Stimulated activated CD4-positive, alpha-beta T cell treated with anti-CD3 and anti-CD28 coated beads, TNF-alpha, amount 100 ng/mL, for 24 hours (primary cell): ENCODE measurements at regions not wholly inside any gene's neighbourhood (a gene's known extent, or its start where the extent isn't known, plus 50 kb on each side); places are given as distances from the start of the nearest gene placed in this dataset.

Experiments
- DNase-seq, 3 experiments: peaks; one replicate each; pipeline ENCODE4 v3.0.0-alpha.2; 2020; ENCODE audit warnings: low read depth in 3 of 3

GRCh38 chr9:115254287-115255180, 136.6 kb upstream of the TNC start:
- DNase-seq, result no peak

- no peak for DNase-seq
These were observed 143.7 kb upstream of the TNC start for GRCh38 chr9:115261656-115262081.

- DNase-seq, result no peak
These were observed 144.5 kb upstream of the TNC start for GRCh38 chr9:115262477-115262876.

- no peak for DNase-seq
These were observed 145.0 kb upstream of the TNC start for GRCh38 chr9:115262952-115263351.

- DNase-seq, result no peak
These were observed 145.6 kb upstream of the TNC start for GRCh38 chr9:115263371-115264075.

- no peak for DNase-seq
These were observed 146.4 kb upstream of the TNC start for GRCh38 chr9:115264313-115264712.

GRCh38 chr9:115267790-115268189, 149.8 kb upstream of the TNC start:
- no peak for DNase-seq

GRCh38 chr9:115275753-115276152, 157.8 kb upstream of the TNC start:
- no peak for DNase-seq

GRCh38 chr9:115276621-115277020, 158.7 kb upstream of the TNC start:
- no peak for DNase-seq

- no peak for DNase-seq
These were observed 159.3 kb upstream of the TNC start for GRCh38 chr9:115277301-115277700.

GRCh38 chr9:115278326-115279035, 160.5 kb upstream of the TNC start:
- DNase-seq, result no peak

- no peak for DNase-seq
These were observed 165.4 kb upstream of the TNC start for GRCh38 chr9:115283395-115283794.

- DNase-seq, result no peak
These were observed 167.9 kb upstream of the TNC start for GRCh38 chr9:115285836-115286235.

GRCh38 chr9:115286411-115286810, 168.5 kb upstream of the TNC start:
- DNase-seq, result no peak

- no peak for DNase-seq
These were observed 171.8 kb upstream of the TNC start for GRCh38 chr9:115289757-115290208.

GRCh38 chr9:115291841-115292240, 173.9 kb upstream of the TNC start:
- DNase-seq, result no peak

GRCh38 chr9:115292584-115293279, 174.8 kb upstream of the TNC start:
- DNase-seq, result no peak

GRCh38 chr9:115295734-115296133, 177.8 kb upstream of the TNC start:
- DNase-seq, result no peak

- DNase-seq, result no peak
These were observed 179.0 kb upstream of the TNC start for GRCh38 chr9:115296831-115297565.

GRCh38 chr9:115300116-115300515, 182.2 kb upstream of the TNC start:
- DNase-seq, result no peak

GRCh38 chr9:115300874-115301273, 182.9 kb upstream of the TNC start:
- DNase-seq, result no peak
